ENCODE measurements at regions not wholly inside any gene's neighbourhood (a gene's known extent, or its start where the extent isn't known, plus 50 kb on each side); places are given as distances from the start of the nearest gene placed in this dataset.

GRCh38 chr10:57673446-57673960, 594.2 kb downstream of the IPMK start:
- H3K27me3 ChIP-seq (ENCODE audit: control insufficient read depth in 1 of 2, insufficient read depth in 2 of 2, low read length in 2 of 2) = no peaks in the 10 kb centered on the region
- ChIA-PET POLR2A (no interaction called here), CTCF (ENCODE audit: low intra/inter-chr PET ratio, low total read pairs) (no interaction called here)
- H3K79me2 ChIP-seq (ENCODE audit: insufficient read depth, low read length) = no peaks in the 10 kb centered on the region
- no peaks in the 10 kb centered on the region for H3K4me1 ChIP-seq (ENCODE audit: insufficient read depth, low read length)
- no peak for DNase-seq (ENCODE audit: low spot score)
- H3K4me3 ChIP-seq (replicated peaks in 1 of 3; ENCODE audit: insufficient read depth in 1 of 3, low read depth in 2 of 3, low read length in 3 of 3) = no peak overlapping the region
- no peak for ATAC-seq
- 1% methylated on average over 2 of the region's 2 CpGs for WGBS (ENCODE audit: low lambda C conversion rate)
- no peaks in the 10 kb centered on the region for H3K36me3 ChIP-seq (replicated peaks in 1 of 2; ENCODE audit: control insufficient read depth in 1 of 2, insufficient read depth in 2 of 2, low read length in 2 of 2)
- no peak overlapping the region for H3K9ac ChIP-seq (ENCODE audit: insufficient read depth, low read depth, low read length)
- intact Hi-C loops (cut with micrococcal nuclease; ENCODE audit: unreplicated experiment) = no loop called here
- H3K9me3 ChIP-seq (ENCODE audit: low read length) = no peaks in the 10 kb centered on the region
- BruUV-seq (replicated peaks) = no TSS peak
- in situ Hi-C loops (cut with HindIII; ENCODE audit: extremely low pct_ligation_motif_present, low pct_unique_long_range_greater_than_20kb) = no loop called here
- H3K27ac ChIP-seq (ENCODE audit: extremely low read length, insufficient read depth, low read length) = no peak overlapping the region
- no peak overlapping the region for H3K4me2 ChIP-seq (ENCODE audit: low read depth, low read length)
- TF ChIP-seq, protein P1, sequence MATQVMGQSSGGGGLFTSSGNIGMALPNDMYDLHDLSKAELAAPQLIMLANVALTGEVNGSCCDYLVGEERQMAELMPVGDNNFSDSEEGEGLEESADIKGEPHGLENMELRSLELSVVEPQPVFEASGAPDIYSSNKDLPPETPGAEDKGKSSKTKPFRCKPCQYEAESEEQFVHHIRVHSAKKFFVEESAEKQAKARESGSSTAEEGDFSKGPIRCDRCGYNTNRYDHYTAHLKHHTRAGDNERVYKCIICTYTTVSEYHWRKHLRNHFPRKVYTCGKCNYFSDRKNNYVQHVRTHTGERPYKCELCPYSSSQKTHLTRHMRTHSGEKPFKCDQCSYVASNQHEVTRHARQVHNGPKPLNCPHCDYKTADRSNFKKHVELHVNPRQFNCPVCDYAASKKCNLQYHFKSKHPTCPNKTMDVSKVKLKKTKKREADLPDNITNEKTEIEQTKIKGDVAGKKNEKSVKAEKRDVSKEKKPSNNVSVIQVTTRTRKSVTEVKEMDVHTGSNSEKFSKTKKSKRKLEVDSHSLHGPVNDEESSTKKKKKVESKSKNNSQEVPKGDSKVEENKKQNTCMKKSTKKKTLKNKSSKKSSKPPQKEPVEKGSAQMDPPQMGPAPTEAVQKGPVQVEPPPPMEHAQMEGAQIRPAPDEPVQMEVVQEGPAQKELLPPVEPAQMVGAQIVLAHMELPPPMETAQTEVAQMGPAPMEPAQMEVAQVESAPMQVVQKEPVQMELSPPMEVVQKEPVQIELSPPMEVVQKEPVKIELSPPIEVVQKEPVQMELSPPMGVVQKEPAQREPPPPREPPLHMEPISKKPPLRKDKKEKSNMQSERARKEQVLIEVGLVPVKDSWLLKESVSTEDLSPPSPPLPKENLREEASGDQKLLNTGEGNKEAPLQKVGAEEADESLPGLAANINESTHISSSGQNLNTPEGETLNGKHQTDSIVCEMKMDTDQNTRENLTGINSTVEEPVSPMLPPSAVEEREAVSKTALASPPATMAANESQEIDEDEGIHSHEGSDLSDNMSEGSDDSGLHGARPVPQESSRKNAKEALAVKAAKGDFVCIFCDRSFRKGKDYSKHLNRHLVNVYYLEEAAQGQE (IDR thresholded peaks at IDR 0.05; ENCODE audit: borderline replicate concordance in 1 of 2, low read depth in 1 of 2, low read length in 2 of 2) = no peak
- TF ChIP-seq HDAC6 (IDR thresholded peaks at IDR 0.05; ENCODE audit: low read depth, low read length) = no peak
- TF ChIP-seq YEATS4 (CRISPR knock-in tag; IDR thresholded peaks at IDR 0.05; ENCODE audit: borderline replicate concordance) = no peak
- TF ChIP-seq KDM2A (CRISPR knock-in tag; IDR thresholded peaks at IDR 0.05; ENCODE audit: borderline replicate concordance, low read depth) = no peak
- no peak for FAIRE-seq
- no peak overlapping the region for H2AFZ ChIP-seq (ENCODE audit: low read length)
- H4K20me1 ChIP-seq (ENCODE audit: insufficient read depth, low read length) = no peaks in the 10 kb centered on the region

GRCh38 chr10:57664815-57665214, 602.9 kb downstream of the IPMK start:
- BruUV-seq (replicated peaks) = no TSS peak
- H4K20me1 ChIP-seq (ENCODE audit: insufficient read depth, low read length) = no peaks in the 10 kb centered on the region
- intact Hi-C loops (cut with micrococcal nuclease; ENCODE audit: unreplicated experiment) (no loop called here), in situ Hi-C loops (cut with HindIII; ENCODE audit: extremely low pct_ligation_motif_present, low pct_unique_long_range_greater_than_20kb) (no loop called here)
- no peak overlapping the region for H2AFZ ChIP-seq (ENCODE audit: low read length)
- no peak for ATAC-seq
- H3K4me3 ChIP-seq (replicated peaks in 1 of 3; ENCODE audit: insufficient read depth in 1 of 3, low read depth in 2 of 3, low read length in 3 of 3) = no peak overlapping the region
- no peak overlapping the region for H3K27ac ChIP-seq (ENCODE audit: extremely low read length, insufficient read depth, low read length)
- ChIA-PET CTCF (ENCODE audit: low intra/inter-chr PET ratio, low total read pairs) (no interaction called here), POLR2A (no interaction called here)
- 1% methylated on average over 3 of the region's 3 CpGs for WGBS (ENCODE audit: low lambda C conversion rate)
- H3K4me1 ChIP-seq (ENCODE audit: insufficient read depth, low read length) = no peaks in the 10 kb centered on the region
- no peak for DNase-seq (ENCODE audit: low spot score)
- no peak overlapping the region for H3K4me2 ChIP-seq (ENCODE audit: low read depth, low read length)
- H3K36me3 ChIP-seq (replicated peaks in 1 of 2; ENCODE audit: control insufficient read depth in 1 of 2, insufficient read depth in 2 of 2, low read length in 2 of 2) = no peaks in the 10 kb centered on the region
- no peak for FAIRE-seq
- H3K9me3 ChIP-seq (ENCODE audit: low read length) = no peaks in the 10 kb centered on the region
- H3K9ac ChIP-seq (ENCODE audit: insufficient read depth, low read depth, low read length) = no peak overlapping the region
- no peaks in the 10 kb centered on the region for H3K79me2 ChIP-seq (ENCODE audit: insufficient read depth, low read length)
- H3K27me3 ChIP-seq (ENCODE audit: control insufficient read depth in 1 of 2, insufficient read depth in 2 of 2, low read length in 2 of 2) = no peaks in the 10 kb centered on the region
- TF ChIP-seq RBM39 (IDR thresholded peaks at IDR 0.05; ENCODE audit: low read depth, low read length, poor library complexity, severe bottlenecking) (no peak), SNAPC4 (CRISPR knock-in tag; IDR thresholded peaks at IDR 0.05) (no peak), FIP1L1 (IDR thresholded peaks at IDR 0.05; ENCODE audit: borderline replicate concordance, insufficient read depth, low read depth, low read length) (no peak), AGO2 (optimal IDR thresholded peaks at IDR 0.05; ENCODE audit: low read depth, low read length) (no peak), RARA (CRISPR knock-in tag; IDR thresholded peaks at IDR 0.05) (no peak)

Measured in HepG2 (cell line).